HG03139 (cell line): ENCODE measurements at regions not wholly inside any gene's neighbourhood (a gene's known extent, or its start where the extent isn't known, plus 50 kb on each side); places are given as distances from the start of the nearest gene placed in this dataset.
"Not testable (repeated sequence)": the region's sequence is repeated elsewhere in the genome, so short reads cannot be mapped to it uniquely, and the experiment has no call there.

ENCODE experiments used
- ATAC-seq: cut with Tn5 transposase; IDR thresholded peaks from one replicate; pipeline ENCODE4 v1.9.1; 2021; ENCODE audit not compliant: unreplicated experiment

- not testable (repeated sequence) for ATAC-seq
These were observed 240.1 kb downstream of the ZNF92 start for GRCh38 chr7:65613644-65614289.

GRCh38 chr7:65616111-65616510 is 242.5 kb downstream of the ZNF92 start:
- not testable (repeated sequence) for ATAC-seq

GRCh38 chr7:65620216-65620615 is 246.6 kb downstream of the ZNF92 start:
- ATAC-seq: not testable (repeated sequence)

- ATAC-seq: not testable (repeated sequence)
These were observed 248.0 kb downstream of the ZNF92 start for GRCh38 chr7:65621580-65622201.

- not testable (repeated sequence) for ATAC-seq
These were observed 241.6 kb upstream of the VKORC1L1 start for GRCh38 chr7:65631236-65631635.

GRCh38 chr7:65633587-65634404 is 239.1 kb upstream of the VKORC1L1 start:
- not testable (repeated sequence) for ATAC-seq

GRCh38 chr7:65638918-65639317 is 234.0 kb upstream of the VKORC1L1 start:
- ATAC-seq: not testable (repeated sequence)

GRCh38 chr7:65639717-65640116 is 233.2 kb upstream of the VKORC1L1 start:
- ATAC-seq: not testable (repeated sequence)

- not testable (repeated sequence) for ATAC-seq
These were observed 229.4 kb upstream of the VKORC1L1 start for GRCh38 chr7:65643498-65643897.

- not testable (repeated sequence) for ATAC-seq
These were observed 225.5 kb upstream of the VKORC1L1 start for GRCh38 chr7:65647153-65647964.

GRCh38 chr7:65651174-65651573 is 221.7 kb upstream of the VKORC1L1 start:
- not testable (repeated sequence) for ATAC-seq

GRCh38 chr7:65651826-65652592 is 220.9 kb upstream of the VKORC1L1 start:
- ATAC-seq: not testable (repeated sequence)

GRCh38 chr7:65652669-65653068 is 220.2 kb upstream of the VKORC1L1 start:
- not testable (repeated sequence) for ATAC-seq

- not testable (repeated sequence) for ATAC-seq
These were observed 216.2 kb upstream of the VKORC1L1 start for GRCh38 chr7:65656494-65657188.

GRCh38 chr7:65683362-65683761 is 189.5 kb upstream of the VKORC1L1 start:
- not testable (repeated sequence) for ATAC-seq

GRCh38 chr7:65699026-65699714 is 173.7 kb upstream of the VKORC1L1 start:
- ATAC-seq: not testable (repeated sequence)

- ATAC-seq: not testable (repeated sequence)
These were observed 173.0 kb upstream of the VKORC1L1 start for GRCh38 chr7:65699715-65700356.

- not testable (repeated sequence) for ATAC-seq
These were observed 153.6 kb upstream of the VKORC1L1 start for GRCh38 chr7:65719123-65719798.
